A673 (cell line): ENCODE measurements at regions not wholly inside any gene's neighbourhood (a gene's known extent, or its start where the extent isn't known, plus 50 kb on each side); places are given as distances from the start of the nearest gene placed in this dataset.

Experiments
- BruUV-seq: library from RNA; stranded (reverse); fragments of 400-500 nt; replicated peaks from 2 replicates; lab custom pipeline; 2021; lab: Mats Ljungman, UMichigan
- CTCF ChIA-PET: fragments of 300-600 bp; sonication (Branson Sonifier 250); formaldehyde crosslinking; loops from one replicate; lab custom pipeline; 2022; ENCODE audit warnings: antibody characterized with exemption; lab: Charles Lee
- POLR2A ChIA-PET: fragments of 300-600 bp; sonication (Branson Sonifier 250); formaldehyde crosslinking; loops from one replicate; lab custom pipeline; 2022; ENCODE audit warnings: antibody characterized with exemption; ENCODE audit not compliant: low non-redundant PET; lab: Charles Lee
- DNase-seq: peaks from one replicate; pipeline ENCODE4 v3.0.0-alpha.2; 2015; ENCODE audit warnings: low spot score
- H3K27ac ChIP-seq: fragments of 200-600 bp; sonication (generic); 2 replicates; pipeline ENCODE4 v1.5.1; 2016; ENCODE audit warnings: mixed run types, low read depth, mild to moderate bottlenecking, mixed read lengths, antibody characterized with exemption, low read length; ENCODE audit not compliant: poor library complexity, severe bottlenecking
- H3K27me3 ChIP-seq: fragments of 200-600 bp; sonication (generic); replicated peaks from 2 replicates; pipeline ENCODE4 v1.6.1; 2017; ENCODE audit warnings: mixed run types, low read depth, mild to moderate bottlenecking, mixed read lengths, antibody characterized with exemption, low read length; ENCODE audit not compliant: insufficient read depth, poor library complexity
- H3K36me3 ChIP-seq: fragments of 200-600 bp; sonication (generic); 2 replicates; pipeline ENCODE4 v1.6.1; 2016; ENCODE audit warnings: mixed run types, mild to moderate bottlenecking, mixed read lengths, antibody characterized with exemption, low read length; ENCODE audit not compliant: insufficient read depth, poor library complexity, severe bottlenecking
- H3K4me1 ChIP-seq: fragments of 200-600 bp; sonication (generic); 2 replicates; pipeline ENCODE4 v1.6.1; 2017; ENCODE audit warnings: mixed run types, mild to moderate bottlenecking, mixed read lengths, antibody characterized with exemption, low read length; ENCODE audit not compliant: insufficient read depth, poor library complexity, severe bottlenecking
- H3K4me3 ChIP-seq: fragments of 200-600 bp; sonication (generic); 2 replicates; pipeline ENCODE4 v1.5.1; 2016; ENCODE audit warnings: low read depth, mixed run types, mild to moderate bottlenecking, mixed read lengths, low read length; ENCODE audit not compliant: poor library complexity, severe bottlenecking
- H3K9me3 ChIP-seq: fragments of 200-600 bp; sonication (generic); 2 replicates; pipeline ENCODE4 v1.6.1; 2016; ENCODE audit warnings: mixed run types, low read depth, mild to moderate bottlenecking, mixed read lengths, antibody characterized with exemption, low read length; ENCODE audit not compliant: poor library complexity, severe bottlenecking
- CTCF ChIP-seq: fragments of 300-800, 200-600 bp; sonication (generic); conservative IDR thresholded peaks from 2 replicates; pipeline ENCODE4 v1.5.1; 2017; ENCODE audit warnings: low read depth, mild to moderate bottlenecking, antibody characterized with exemption, low read length, moderate library complexity, mixed read lengths
- EZH2 ChIP-seq: fragments of 200-600 bp; sonication (generic); IDR thresholded peaks from 2 replicates; pipeline ENCODE4 v1.6.1; 2017; ENCODE audit warnings: borderline replicate concordance, low read depth, mild to moderate bottlenecking, mixed read lengths, antibody characterized with exemption, low read length; ENCODE audit not compliant: poor library complexity, severe bottlenecking
- intact Hi-C: fragments of 100-400 bp; cut with micrococcal nuclease; formaldehyde crosslinking; loops from one replicate; pipeline ENCODE4 v1.10.0; 2022; ENCODE audit not compliant: unreplicated experiment

- Histone ChIP-seq H3K27ac (no peak overlapping the region), H3K4me3 (no peak overlapping the region), H3K36me3 (no peaks in the 10 kb centered on the region), H3K4me1 (no peaks in the 10 kb centered on the region), H3K27me3 (no peaks in the 10 kb centered on the region), H3K9me3 (no peaks in the 10 kb centered on the region)
- ChIA-PET POLR2A (no interaction called here), CTCF (no interaction called here)
- intact Hi-C loops: no loop called here
- no TSS peak for BruUV-seq
- TF ChIP-seq EZH2 (no peak), CTCF (no peak)
- no peak for DNase-seq
Observed at GRCh38 chr2:148570989-148571388, 73.6 kb upstream of the EPC2 start.

- H3K27me3 ChIP-seq: peaks cover 38% of the 10 kb centered on the region
Observed at GRCh38 chr2:148577845-148578492, 66.6 kb upstream of the EPC2 start.

GRCh38 chr2:148578493-148578884, 66.1 kb upstream of the EPC2 start:
- H3K9me3 ChIP-seq: no peaks in the 10 kb centered on the region
- intact Hi-C loops: no loop called here
- no TSS peak for BruUV-seq
- no peaks in the 10 kb centered on the region for H3K4me1 ChIP-seq
- H3K4me3 ChIP-seq: no peak overlapping the region
- no peak overlapping the region for H3K27ac ChIP-seq
- peaks cover 38% of the 10 kb centered on the region for H3K27me3 ChIP-seq
- no peak for TF ChIP-seq EZH2
- no peak for TF ChIP-seq CTCF
- H3K36me3 ChIP-seq: no peaks in the 10 kb centered on the region
- DNase-seq: no peak
- ChIA-PET CTCF (no interaction called here), POLR2A (no interaction called here)

More at GRCh38 chr2:148577845-148578492, 66.6 kb upstream of the EPC2 start:
- Histone ChIP-seq H3K4me3 (no peak overlapping the region), H3K36me3 (no peaks in the 10 kb centered on the region), H3K4me1 (no peaks in the 10 kb centered on the region), H3K9me3 (no peaks in the 10 kb centered on the region), H3K27ac (no peak overlapping the region)
- TF ChIP-seq CTCF (no peak), EZH2 (no peak)
- intact Hi-C loops: no loop called here
- ChIA-PET POLR2A (no interaction called here), CTCF (no interaction called here)
- BruUV-seq: no TSS peak
- DNase-seq: no peak
